ENCODE measurements at regions not wholly inside any gene's neighbourhood (a gene's known extent, or its start where the extent isn't known, plus 50 kb on each side); places are given as distances from the start of the nearest gene placed in this dataset.

DNA sequence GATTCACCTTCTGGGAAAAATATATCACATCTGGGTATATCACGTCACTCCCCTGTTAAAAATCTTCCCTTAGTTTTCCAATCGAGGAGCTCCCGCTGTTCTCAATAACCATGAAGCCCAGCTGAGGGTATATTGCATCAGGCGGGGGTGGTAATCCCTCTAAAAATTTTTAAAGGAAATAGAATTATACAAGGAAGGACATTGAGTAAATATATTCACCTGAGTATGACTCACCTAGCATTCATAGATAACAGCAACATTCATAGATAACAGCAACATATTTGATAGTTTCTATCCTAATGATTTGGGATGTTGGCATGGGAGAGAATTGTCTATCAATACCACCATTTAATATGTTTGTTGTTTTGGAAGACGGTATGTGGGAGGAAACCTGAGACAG, 473.6 kb downstream of the RMST start:
- DNase-seq (no peak), ATAC-seq (no peak)

DNA sequence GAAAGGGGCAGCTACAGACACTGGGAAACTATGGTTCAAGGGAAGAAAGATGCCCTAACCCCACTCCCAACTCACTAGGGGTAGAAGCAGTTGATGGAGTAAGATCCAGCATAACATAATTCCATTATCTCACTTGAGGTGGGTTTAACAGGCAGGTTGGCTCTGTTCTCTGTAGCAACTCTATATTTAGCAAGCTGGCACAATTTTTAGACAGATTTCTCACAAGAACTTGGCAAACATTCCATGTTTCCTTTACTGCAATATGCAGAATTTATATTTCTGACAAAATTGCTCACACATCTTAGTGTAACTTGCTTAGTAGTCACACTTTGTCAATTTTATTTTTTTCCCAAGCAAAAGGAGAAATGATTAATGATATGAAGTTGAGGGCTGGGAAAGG, 475.4 kb downstream of the RMST start:
- DNase-seq (no peak), ATAC-seq (no peak)

DNA sequence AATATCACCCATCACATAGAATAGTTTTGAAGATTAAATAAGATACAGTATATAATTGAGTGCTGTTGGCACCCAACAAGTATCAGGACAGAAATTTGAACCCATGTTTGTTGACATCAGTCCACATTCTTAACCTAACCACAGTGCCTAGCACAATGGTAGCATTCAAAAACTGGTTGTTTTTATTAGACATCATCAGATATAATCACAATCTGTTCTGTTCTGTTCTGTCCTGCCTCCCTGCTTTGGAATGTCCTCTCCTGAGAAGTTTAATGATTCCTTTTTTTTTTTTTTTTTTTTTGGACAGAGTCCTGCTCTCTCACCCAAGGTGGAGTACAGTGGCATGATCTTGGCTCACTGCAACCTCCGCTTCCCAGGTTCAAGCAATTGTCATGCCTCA, 476.6 kb downstream of the RMST start:
- DNase-seq, result no peak

DNA sequence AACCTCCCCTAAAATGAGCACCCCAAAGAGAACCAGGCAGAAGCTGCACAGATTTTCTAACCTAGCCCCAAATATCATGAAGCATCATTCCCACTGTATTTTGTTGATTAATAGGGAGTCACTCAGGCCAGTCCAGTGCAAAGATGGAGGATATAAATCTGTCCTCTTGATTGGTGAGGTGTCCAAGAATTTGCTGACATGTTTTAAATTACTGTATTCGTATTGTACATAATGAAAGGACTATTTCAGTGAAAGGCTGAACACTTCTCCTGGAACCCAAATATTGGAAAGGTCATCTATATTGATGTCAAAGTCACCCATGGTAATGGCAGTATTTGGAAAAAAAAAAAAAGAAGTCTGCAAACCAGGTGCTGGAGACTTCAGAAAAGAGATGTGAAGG, 477.5 kb downstream of the RMST start:
- DNase-seq (no peak), ATAC-seq (no peak)

More for the DNA sequence above, 476.6 kb downstream of the RMST start:
- no peak for ATAC-seq

DNA sequence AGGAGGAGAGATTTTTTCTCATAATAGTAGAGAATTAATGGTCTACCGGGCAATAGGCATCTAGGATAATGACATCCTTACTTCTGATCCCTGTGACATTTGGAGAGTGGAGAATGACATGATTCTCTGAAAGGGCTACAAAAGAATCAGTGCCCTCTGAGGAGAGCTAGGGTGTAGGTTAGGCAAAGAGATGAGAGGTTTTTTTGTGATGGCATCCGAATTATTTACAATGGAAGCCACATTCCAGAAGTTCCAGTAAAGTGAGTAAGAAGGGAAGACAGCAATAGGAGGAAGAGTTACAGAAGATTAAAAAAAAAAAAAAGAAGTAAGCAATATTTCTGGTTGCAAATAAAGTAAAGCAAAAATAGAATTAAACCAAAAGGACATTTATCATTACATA, 478.0 kb downstream of the RMST start:
- ATAC-seq (no peak), DNase-seq (no peak)

DNA sequence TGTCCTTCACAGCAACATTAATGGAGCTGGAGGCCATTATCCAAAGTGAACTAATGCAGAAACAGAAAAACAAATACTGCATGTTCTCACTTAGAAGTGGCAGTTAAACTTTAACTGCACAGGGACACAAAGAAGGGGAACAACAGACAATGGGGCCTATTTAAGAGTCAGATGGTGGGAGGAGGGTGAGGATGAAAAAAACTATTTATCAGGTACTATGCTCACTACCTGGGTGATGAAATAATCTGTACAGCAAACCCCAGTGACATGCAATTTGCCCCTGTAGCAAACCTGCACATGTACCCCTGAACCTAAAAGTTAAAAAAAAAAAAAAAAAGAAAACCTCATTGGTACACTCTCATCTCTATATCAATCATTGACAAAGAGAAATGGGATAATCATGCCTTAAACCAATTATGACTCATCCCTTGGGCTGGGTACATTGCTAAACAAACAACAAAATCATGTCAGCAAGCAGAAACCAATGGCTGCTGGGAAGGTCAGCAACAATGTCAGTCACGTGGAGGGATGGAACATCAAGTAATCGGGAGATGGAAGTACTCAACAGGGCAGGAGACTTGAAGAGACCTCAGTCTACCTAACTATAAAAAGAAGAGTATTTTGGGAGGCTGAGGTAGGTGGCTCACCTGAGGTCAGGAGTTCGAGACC, 479.2 kb downstream of the RMST start:
- DNase-seq, result no peak

DNA sequence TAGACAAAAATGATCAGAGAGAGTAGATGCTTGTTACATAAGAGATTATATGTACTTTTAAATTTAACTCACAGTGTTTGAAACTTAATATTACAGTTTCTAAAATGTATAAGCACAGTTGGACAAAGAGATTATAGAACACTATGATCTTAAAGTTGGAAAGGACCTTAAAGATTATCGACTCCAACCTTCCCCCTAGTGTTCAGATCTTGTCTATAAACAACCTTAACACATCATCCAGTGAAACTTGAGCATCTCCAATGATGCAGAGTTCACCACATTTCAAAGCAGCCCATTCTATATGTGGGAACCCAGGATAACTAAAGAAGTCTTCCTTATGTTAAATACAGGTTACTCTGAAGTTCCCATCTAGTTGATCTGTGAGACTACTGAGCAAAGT, 480.8 kb downstream of the RMST start:
- no peak for DNase-seq
- no peak for ATAC-seq

More for the DNA sequence above, 479.2 kb downstream of the RMST start:
- ATAC-seq, result no peak

DNA sequence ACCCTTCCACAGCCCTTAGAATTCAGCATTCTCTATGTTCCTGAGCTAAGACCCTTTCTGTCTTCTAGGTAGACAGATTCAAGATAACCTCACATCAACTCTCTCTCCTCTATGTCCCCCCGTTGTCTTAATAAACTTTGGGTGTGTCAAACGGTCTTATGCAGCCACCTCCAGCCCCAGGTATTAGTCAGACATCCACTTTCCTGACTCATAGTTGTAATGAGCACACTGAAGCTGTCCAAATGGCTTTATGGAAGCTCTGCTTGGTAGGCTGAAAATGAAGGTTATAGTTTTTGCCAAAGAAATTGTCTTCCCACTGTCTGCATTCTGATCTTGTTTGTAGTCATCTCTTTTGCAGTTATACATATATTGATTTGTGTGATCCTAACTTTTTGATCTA, 482.0 kb downstream of the RMST start:
- no peak for DNase-seq
- no peak for ATAC-seq

DNA sequence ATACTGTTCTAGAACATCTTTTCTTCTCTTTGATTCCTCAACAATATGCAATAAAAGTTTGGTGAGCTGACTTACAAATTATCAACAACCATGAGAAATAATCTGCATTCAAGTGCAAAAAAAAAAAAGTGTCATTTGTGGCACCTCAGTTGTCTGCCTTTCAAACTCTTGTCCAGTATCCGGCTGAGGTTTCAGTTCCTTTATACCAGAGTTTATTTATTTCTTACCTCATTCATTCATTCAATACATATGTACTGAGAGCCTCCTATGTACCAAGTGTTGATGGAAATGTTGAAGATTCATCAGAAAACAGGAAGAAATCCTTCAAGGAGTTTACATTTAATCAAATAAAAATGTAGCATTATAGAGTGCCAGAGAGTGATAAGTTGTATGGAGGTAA, 484.1 kb downstream of the RMST start:
- ATAC-seq (no peak), DNase-seq (no peak)

DNA sequence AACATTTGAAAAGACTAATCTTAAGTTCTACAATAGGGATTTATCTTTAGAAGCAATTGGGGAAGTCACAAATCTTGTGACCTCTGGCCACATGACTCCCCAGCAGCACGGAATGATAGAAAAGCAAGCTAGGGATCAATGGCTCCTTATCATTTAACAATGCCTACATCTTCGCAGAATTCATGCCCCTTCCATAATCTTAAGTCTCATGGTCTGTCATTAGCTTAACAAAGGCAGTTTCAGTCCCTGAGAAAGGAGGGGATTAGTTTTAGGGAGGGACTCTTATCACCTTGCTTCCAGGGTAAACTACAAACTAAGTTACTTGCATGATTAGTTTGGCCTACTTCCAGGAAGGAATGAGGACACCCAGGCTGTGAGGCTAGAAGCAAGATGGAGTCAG, 486.0 kb downstream of the RMST start:
- DNase-seq (no peak), ATAC-seq (no peak)

DNA sequence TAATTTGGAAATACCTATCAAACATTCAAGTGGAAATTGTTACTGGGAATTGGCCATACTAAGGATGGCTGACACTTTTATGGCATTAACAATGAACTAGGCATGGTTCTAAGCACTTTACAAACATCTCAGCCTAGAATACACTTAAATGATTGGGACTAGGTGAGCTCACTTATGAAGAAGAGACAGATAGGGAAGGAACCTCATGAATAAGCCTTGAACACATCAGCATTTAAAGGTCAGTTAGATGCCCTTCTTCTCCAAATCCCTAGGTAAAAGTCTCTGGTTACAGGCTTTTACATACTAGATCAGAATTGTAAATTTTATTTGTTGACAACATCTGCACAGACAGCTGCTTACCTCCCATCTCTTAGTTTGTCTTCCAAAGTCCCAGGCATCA, 488.6 kb downstream of the RMST start:
- no peak for ATAC-seq
- no peak for DNase-seq

DNA sequence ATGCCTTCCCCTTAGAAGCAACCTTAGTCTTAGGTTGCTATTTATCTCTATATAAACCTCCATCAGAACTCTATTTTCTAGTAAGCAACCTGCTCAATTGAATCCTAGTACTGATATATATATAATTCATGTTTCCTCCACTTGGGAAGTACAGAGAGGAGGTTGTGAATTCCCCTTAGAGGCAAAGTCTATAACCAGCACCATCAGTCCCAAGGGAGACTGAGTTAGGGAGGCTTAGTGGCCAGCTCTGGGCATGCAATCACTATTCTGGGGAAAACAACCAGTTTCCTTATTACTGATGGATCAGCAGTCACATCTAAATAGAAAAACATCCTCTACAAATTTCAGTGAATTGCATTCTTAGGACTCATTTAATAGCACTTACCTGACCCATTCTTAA, 489.1 kb downstream of the RMST start:
- ATAC-seq, result no peak
- DNase-seq, result no peak

DNA sequence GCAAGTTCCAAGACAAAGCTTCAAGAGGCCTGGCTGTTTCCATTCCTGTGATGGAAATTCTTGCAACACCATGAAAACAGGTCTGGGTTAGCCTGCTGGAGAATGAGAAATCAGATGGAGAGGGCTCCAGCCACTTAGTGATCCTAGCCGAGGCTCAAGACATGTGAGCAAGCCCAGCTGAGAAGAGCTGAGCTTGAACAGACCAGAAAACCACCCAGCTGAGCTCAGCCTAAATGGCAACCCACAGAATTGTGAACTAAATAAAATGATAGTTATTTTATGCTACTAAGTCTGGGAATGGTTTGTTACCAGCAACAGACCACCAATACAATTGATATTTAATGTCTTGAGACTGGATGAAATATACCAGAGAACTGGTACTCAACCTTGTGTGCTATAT, 494.5 kb downstream of the RMST start:
- no peak for ATAC-seq
- DNase-seq, result no peak

DNA sequence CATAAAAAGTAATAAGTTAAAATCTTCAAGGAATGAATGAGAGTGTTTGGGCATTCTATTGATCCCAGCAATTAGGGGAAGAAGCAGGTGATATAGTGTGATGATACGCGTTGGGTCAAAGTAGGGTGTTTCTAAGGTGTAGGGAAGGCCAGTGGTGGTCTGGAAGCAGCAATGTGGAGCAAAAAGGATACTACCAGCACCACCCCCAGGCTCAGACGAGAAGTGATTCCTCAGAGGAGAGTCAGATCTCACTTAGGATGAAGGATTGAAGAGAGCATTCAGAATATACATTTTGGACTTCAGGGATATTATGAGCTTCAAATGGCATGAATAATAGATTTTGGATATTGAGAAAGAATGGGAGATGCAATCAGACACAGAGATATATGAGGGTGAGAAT, 497.6 kb downstream of the RMST start:
- DNase-seq (no peak), ATAC-seq (no peak)

DNA sequence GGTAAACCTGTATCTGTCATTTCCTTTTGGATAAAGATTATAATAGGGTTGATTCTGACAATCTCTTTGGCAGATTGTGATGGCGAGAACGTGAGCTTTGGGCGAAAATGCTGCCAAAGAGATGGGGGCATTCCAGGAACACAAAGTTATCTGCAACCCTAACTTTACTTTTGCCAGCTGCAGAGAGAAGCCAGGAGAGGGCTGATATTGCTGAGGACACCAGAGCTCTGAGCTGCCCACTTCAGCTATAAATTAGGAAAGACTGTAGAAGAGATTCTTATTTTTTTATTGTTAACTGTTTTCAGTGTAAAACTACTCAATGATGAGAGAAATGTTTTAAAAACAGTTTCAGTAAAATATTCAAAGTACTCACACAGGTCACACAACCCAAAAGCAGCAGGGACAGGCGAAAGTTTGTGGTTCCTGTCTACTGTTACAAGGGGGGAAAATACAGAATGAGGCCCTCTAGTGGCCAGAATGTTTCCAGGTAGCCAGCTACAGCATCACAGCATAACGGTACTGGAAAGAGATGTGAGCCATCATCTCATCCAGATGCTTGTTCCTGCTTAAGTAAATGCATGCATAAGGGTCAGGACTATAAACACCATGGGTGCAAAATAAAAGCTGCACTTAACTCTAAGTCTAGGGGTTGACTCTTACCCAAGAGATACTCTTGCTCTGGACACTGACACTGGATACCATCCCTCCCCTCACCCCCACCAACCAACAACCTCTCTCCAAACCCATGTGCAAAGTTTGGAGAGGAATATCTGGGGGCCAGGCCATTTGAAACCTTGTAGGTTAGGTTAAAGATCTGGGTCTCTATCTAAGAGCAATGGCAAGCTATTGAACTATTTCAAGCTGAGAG, 498.4 kb downstream of the RMST start:
- peak; percentile 32 for ATAC-seq
- peak; percentile 9 for DNase-seq

DNA sequence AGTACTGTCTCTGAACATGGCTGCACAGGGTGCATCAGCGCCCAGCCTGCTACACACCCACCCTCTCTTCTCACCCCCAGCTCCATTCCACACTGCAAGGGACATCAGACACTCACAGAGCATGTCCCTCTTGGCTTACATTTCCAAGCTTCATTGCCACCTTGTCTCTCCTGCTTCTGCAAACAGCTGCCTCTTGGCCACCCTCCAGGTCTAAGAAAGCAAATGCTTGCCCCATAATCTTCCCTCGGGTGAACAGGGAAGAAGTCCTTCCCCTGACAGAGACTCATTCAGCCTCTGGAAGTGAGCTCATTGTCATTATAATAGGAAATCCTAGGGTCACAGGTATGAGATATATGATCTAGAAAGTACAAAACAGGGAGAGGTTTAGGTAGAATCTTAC, 505.2 kb downstream of the RMST start:
- no peak for DNase-seq
- ATAC-seq, result no peak

DNA sequence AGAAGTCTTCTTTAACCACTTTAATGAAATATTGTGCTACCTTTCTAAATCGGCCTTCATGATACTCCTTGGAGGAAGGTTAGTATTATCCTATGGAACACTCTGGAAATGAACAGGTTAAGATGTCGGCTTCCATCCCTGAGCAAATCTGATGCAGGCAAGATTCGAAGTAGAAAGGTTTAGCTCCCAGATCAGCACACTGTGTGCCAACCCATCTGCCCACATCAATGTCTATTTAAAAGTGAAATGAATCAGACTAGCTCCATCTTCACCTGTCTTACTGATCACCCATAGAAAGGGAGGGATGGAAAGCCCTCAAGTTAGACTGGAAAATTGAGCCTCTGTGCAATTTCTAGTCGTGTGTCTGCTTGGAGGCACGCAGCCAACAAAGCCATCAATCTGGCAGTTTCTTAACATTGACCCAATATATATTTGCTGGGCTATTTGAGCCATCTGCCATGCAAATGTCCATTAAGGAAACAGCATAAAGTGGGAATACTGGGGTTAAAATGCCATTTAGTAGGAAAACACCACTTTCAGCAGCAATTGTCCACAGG, 506.1 kb downstream of the RMST start:
- no peak for ATAC-seq

DNA sequence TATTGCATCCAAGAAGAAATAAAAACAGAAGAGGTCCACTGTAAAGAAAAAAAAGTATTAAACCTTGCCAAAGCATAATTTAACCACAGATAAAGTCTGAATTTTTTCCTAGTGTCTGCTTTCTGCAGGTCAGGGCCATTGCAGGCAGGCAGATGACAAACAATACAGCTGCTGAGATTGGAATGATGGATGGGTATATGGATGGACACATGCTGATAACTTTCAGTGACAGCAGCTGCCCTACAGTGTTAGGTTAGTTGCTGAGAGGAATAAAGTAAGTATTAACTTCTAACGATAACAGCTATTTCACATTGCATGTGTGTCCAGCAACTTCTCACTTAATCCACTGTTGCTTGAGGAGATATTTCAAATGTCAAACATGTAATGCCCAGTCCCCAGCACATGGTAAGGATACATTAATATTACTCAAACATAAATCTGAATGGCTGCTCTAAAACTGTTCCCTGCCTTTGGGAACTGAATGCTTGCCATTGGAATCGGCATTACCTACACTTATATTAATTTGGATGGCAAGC, 515.3 kb downstream of the RMST start:
- DNase-seq (no peak), ATAC-seq (no peak)

More for the DNA sequence above, 506.1 kb downstream of the RMST start:
- no peak for DNase-seq

DNA sequence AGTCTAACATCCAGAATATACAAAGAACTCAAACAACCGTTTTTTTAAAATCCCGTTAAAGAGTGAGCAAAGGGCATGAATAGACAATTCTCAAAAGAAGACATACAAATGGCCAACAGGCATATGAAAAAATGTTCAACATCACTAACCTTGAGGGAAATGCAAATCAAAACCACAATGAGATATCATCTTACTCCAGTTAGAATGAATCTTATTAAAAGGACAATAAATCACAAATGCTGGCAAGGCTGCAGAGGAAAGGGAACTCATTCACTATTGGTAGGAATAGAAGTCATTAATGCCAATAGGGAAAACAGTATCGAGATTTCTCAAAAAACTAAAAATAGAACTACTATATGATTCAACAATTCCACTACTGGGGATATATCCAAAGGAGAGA, 520.1 kb downstream of the RMST start:
- no peak for ATAC-seq
- DNase-seq, result no peak

DNA sequence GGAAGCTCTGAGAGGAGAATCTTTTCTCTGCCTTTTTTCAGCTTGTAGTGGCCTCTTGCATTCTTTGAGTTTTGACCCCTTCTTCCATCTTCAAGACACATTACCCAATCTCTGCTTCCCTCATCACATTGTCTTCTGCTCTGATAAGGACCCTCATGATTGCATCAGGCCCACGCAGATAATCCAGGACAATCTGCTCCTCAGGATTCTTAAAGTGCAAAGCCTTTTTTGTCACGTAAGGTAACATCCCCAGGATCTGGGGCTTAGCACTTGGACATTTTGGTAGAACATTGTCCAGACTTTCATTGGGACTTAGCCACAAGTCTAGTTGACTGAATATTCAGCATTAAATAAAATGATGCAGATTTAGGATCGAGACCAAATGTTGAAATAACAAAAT, 521.2 kb downstream of the RMST start:
- ATAC-seq (no peak), DNase-seq (no peak)

DNA sequence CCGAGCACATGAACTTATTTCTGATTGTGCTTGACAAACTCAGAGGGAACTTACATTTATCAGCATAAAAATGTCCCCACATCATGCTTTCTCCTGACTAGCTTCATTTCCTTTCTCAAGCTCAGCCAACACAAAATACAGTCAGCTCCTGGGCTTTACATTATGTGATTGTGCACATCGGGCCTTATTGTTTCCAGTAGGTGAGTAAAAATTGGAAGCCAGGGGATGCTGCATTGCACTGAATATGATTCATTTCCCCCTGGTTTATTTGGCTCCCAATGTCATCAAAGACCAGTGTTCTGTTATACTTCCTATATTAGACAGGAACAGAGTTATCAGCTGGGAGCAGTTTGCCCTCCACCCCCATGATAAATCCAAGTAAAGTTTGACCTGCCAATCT, 521.8 kb downstream of the RMST start:
- no peak for ATAC-seq
- no peak for DNase-seq

DNA sequence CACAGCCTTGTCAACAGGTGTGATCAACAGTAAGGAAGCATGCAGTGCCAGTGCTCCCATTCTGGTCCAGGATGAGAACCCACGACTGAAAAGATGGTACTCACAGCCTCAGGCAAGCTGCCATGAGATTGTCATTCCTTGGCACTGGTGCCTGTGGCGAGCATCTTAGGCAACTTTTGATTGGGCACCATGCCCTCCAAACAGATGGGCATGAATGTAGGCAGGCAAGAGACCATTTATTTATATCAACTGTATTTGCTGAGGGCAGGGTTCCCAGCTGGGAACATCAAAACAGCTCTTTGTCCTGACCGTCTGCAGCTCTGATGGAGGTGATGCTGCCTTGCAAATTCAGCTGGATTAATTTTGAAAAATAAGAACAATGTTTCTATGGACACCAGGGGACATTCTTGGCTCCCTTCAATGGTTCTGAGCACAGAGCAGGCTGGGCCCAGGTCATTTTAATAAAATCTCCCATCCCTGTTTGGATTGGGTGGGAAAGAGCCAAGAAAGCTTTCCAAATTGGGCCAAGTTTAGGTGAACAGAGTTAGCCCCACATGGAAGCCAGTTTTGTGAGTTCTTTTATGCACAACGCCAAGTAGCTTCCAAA, 522.5 kb downstream of the RMST start:
- no peak for ATAC-seq
- no peak for DNase-seq

DNA sequence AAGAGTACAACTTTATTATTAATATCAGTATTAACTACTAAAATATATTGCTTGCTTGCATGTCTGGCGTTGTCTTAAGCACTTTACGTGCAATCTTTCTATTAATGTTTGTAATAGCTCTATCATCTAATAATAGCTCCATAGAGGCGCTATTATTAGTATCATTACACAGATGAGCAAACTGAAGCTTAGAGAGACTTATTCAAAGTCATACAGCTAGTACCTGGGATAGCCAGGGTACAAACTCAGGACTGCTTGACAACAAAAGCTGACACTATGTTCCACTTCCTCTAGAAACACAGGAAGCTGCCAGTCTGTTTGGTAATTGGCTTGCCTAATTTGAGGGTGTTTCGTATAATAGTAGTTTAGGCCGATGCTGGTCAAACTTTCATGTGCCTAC, 523.2 kb downstream of the RMST start:
- ATAC-seq, result no peak
- no peak for DNase-seq

All from stimulated activated naive CD8-positive, alpha-beta T cell treated with anti-CD3 and anti-CD28 coated beads, Interleukin-15, Interleukin-2, amounts not matched to agents 100 U/mL and 50 U/mL, for 24 hours (primary cell).